HG02840 (cell line): ENCODE measurements at regions not wholly inside any gene's neighbourhood (a gene's known extent, or its start where the extent isn't known, plus 50 kb on each side); places are given as distances from the start of the nearest gene placed in this dataset.

Source experiments
- ATAC-seq: cut with Tn5 transposase; IDR thresholded peaks from one replicate; pipeline ENCODE4 v1.9.1; 2021; ENCODE audit warnings: mild to moderate bottlenecking, moderate library complexity, moderate number of reproducible peaks; ENCODE audit not compliant: unreplicated experiment, low FRiP score

- ATAC-seq = no peak
Observed at GRCh38 chr3:21801631-21802030, 50.6 kb upstream of the ZNF385D start.

- no peak for ATAC-seq
Observed at GRCh38 chr3:21803604-21804003, 52.6 kb upstream of the ZNF385D start.

- ATAC-seq = no peak
Observed at GRCh38 chr3:21804330-21804729, 53.3 kb upstream of the ZNF385D start.

GRCh38 chr3:21806733-21807132 lies 55.7 kb upstream of the ZNF385D start:
- no peak for ATAC-seq

GRCh38 chr3:21825684-21826083 lies 74.7 kb upstream of the ZNF385D start:
- ATAC-seq = no peak

- no peak for ATAC-seq
Observed at GRCh38 chr3:21826416-21826815, 75.4 kb upstream of the ZNF385D start.

- no peak for ATAC-seq
Observed at GRCh38 chr3:21830541-21830940, 79.5 kb upstream of the ZNF385D start.

GRCh38 chr3:21835264-21835663 lies 84.3 kb upstream of the ZNF385D start:
- ATAC-seq = no peak

- no peak for ATAC-seq
Observed at GRCh38 chr3:21836227-21836626, 85.2 kb upstream of the ZNF385D start.

GRCh38 chr3:21839176-21839575 lies 88.2 kb upstream of the ZNF385D start:
- ATAC-seq = no peak

GRCh38 chr3:21839592-21839991 lies 88.6 kb upstream of the ZNF385D start:
- no peak for ATAC-seq

- ATAC-seq = no peak
Observed at GRCh38 chr3:21847005-21847404, 96.0 kb upstream of the ZNF385D start.

- ATAC-seq = no peak
Observed at GRCh38 chr3:21859124-21860081, 108.4 kb upstream of the ZNF385D start.

- ATAC-seq = no peak
Observed at GRCh38 chr3:21860082-21860475, 109.1 kb upstream of the ZNF385D start.

- ATAC-seq = no peak
Observed at GRCh38 chr3:21860657-21861056, 109.6 kb upstream of the ZNF385D start.

- ATAC-seq = no peak
Observed at GRCh38 chr3:21876782-21877181, 125.8 kb upstream of the ZNF385D start.

- no peak for ATAC-seq
Observed at GRCh38 chr3:21877214-21877754, 126.3 kb upstream of the ZNF385D start.

- ATAC-seq = no peak
Observed at GRCh38 chr3:21879184-21879886, 128.3 kb upstream of the ZNF385D start.

- no peak for ATAC-seq
Observed at GRCh38 chr3:21888656-21889055, 137.6 kb upstream of the ZNF385D start.

- ATAC-seq = no peak
Observed at GRCh38 chr3:21889166-21889565, 138.2 kb upstream of the ZNF385D start.

GRCh38 chr3:21892104-21892503 lies 141.1 kb upstream of the ZNF385D start:
- no peak for ATAC-seq
